Neutrophil (primary cell): ENCODE measurements at regions not wholly inside any gene's neighbourhood (a gene's known extent, or its start where the extent isn't known, plus 50 kb on each side); places are given as distances from the start of the nearest gene placed in this dataset.

Experiments used
- H3K27ac ChIP-seq: fragments of 200-600 bp; sonication (generic); 2 replicates; pipeline ENCODE4 v1.5.1; 2016; ENCODE audit warnings: mild to moderate bottlenecking, moderate library complexity
- H3K27me3 ChIP-seq: fragments of 200-600 bp; sonication (generic); 2 replicates; pipeline ENCODE4 v1.6.0; 2016; ENCODE audit warnings: mild to moderate bottlenecking
- H3K36me3 ChIP-seq: fragments of 200-600 bp; sonication (generic); 2 replicates; pipeline ENCODE4 v1.5.1; 2017
- H3K4me1 ChIP-seq, 2 experiments: fragments of 200-600 bp in 1 of 2; sonication (generic) in 1 of 2; 1 replicate in 1 of 2; 2 replicates in 1 of 2; pipeline versions ENCODE4 v1.5.1 to v1.6.1; 2013 to 2016; ENCODE audit warnings: low read depth in 1 of 2, low read length in 1 of 2, mild to moderate bottlenecking in 1 of 2, moderate library complexity in 1 of 2; ENCODE audit not compliant: control insufficient read depth in 1 of 2, insufficient read depth in 1 of 2
- H3K4me3 ChIP-seq, 2 experiments: fragments of 200-600 bp in 1 of 2; sonication (generic) in 1 of 2; 1 replicate in 1 of 2; 2 replicates in 1 of 2; pipeline ENCODE4 v1.5.1; 2013 to 2016; ENCODE audit warnings: low read depth in 1 of 2, low read length in 1 of 2, mild to moderate bottlenecking in 1 of 2, moderate library complexity in 1 of 2
- H3K9me3 ChIP-seq: fragments of 200-600 bp; sonication (generic); 2 replicates; pipeline ENCODE4 v1.5.1; 2016
- TF ChIP-seq, protein P1 (sequence below): fragments of 200-600 bp; sonication (generic); IDR thresholded peaks from 2 replicates; pipeline ENCODE4 v1.5.1; 2016; ENCODE audit warnings: antibody characterized with exemption

DNA sequence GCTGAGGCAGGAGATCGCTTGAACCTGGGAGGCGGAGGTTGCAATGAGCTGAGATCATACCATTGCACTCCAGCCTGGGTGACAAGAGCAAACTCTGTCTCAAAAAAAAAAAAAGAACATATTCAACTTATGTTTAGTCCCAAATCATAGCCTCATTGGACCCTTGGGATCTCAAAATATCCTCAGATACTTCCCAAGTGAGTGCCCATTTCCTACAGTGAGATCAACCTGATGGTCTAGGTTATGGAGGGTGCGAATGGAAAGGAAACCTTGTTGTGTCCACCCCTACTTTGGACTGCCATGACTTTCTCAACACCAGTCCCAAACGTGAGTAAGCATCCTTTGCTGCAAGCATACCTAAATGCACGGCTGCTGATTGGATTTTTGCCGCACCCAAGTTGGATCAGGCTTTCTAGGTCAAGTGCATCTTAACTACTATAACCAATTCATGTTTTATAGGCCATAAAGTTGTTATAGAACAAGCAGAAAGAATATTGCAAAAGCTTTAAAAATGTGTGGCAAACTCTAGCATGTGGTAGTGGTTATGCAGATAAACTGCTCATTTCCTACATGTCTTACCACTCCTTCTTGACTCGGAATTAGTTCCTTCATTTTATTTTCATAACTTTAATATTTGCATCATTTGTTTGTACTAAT, 131.2 kb downstream of the PLEKHG1 start:
- Histone ChIP-seq H3K36me3 (no peaks in the 10 kb centered on the region), H3K27me3 (no peaks in the 10 kb centered on the region), H3K27ac (no peak overlapping the region), H3K9me3 (no peaks in the 10 kb centered on the region), H3K4me1 (no peaks in the 10 kb centered on the region), H3K4me3 (no peak overlapping the region)
- TF ChIP-seq, protein P1, sequence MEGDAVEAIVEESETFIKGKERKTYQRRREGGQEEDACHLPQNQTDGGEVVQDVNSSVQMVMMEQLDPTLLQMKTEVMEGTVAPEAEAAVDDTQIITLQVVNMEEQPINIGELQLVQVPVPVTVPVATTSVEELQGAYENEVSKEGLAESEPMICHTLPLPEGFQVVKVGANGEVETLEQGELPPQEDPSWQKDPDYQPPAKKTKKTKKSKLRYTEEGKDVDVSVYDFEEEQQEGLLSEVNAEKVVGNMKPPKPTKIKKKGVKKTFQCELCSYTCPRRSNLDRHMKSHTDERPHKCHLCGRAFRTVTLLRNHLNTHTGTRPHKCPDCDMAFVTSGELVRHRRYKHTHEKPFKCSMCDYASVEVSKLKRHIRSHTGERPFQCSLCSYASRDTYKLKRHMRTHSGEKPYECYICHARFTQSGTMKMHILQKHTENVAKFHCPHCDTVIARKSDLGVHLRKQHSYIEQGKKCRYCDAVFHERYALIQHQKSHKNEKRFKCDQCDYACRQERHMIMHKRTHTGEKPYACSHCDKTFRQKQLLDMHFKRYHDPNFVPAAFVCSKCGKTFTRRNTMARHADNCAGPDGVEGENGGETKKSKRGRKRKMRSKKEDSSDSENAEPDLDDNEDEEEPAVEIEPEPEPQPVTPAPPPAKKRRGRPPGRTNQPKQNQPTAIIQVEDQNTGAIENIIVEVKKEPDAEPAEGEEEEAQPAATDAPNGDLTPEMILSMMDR, result no peak

DNA sequence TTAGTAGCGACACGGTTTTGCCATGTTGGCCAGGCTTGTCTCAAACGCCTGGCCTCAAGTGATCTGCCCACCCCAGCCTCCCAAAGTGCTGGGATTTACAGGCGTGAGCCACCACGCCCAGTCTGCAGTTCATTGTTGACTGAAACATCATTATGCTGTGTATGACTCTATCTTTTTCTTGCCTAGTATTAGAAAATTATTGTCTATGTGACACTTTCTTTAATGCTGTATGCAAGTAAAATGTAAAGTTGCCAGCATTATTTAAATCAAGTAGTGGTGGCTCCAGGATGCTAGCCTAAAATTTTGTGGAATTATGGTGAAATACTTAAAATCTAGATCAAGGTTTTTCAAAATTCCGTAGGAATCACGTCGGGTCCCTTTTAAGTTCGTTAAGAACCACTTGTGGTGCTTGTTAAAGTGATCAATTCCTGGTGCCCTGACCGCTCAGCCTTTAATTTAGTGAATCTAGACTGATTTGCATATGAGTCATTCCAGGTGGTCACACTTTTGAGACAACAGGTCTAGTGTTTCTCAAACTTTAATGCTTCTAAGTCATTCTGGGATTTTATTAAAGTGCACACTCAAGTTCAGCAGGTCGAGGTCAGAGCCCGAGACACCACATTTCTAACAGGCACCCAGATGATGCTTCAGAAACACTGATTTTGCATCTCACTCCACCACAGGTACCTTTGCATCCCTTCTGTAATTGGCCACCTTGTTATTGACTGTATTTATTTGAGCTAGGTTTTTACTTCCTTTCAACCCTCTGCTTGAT, 132.6 kb upstream of the MTHFD1L start:
- no peaks in the 10 kb centered on the region for H3K36me3 ChIP-seq
- no peaks in the 10 kb centered on the region for H3K4me1 ChIP-seq
- H3K27me3 ChIP-seq, result no peaks in the 10 kb centered on the region
- TF ChIP-seq, protein P1, result no peak
- no peak overlapping the region for H3K27ac ChIP-seq
- H3K4me3 ChIP-seq, result no peak overlapping the region
- H3K9me3 ChIP-seq, result no peaks in the 10 kb centered on the region

DNA sequence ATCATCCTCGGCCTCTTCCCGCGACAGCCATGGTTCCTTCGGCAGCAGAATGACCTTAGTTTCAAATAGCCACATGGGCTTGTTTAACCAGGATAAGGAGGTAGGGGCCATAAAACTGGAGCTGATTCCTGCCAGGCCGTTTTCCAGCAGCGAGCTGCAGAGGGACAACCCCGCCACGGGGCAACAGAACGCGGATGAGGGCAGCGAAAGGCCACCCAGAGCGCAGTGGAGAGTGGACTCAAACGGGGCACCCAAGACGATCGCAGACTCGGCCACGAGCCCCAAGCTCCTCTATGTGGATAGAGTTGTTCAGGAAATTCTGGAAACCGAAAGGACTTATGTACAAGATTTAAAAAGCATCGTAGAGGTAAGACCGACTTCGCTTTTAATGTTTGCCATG, 131.8 kb upstream of the MTHFD1L start:
- Histone ChIP-seq H3K27me3 (no peaks in the 10 kb centered on the region), H3K9me3 (no peaks in the 10 kb centered on the region)

DNA sequence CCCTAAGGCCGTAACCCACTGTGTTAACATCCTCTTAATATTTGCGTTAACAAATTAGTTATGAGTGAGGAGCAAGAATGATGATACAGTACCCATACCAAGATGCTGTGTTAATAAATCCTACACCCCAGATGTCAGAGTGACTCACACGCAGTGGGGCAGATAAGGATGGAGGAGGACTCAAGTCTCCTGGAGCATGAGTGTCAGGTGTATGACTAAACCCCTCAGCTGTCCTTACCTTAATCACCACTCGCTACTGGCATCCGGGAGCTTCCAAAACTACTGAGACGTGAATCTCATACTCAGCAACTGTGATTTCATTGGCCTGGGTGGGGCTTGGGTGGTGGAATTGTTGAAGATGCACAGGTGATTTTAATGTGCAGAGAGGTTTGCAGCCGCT, 131.3 kb upstream of the MTHFD1L start:
- TF ChIP-seq, protein P1, result no peak
- Histone ChIP-seq H3K4me3 (no peak overlapping the region), H3K27me3 (no peaks in the 10 kb centered on the region), H3K36me3 (no peaks in the 10 kb centered on the region), H3K4me1 (no peaks in the 10 kb centered on the region), H3K27ac (no peak overlapping the region), H3K9me3 (no peaks in the 10 kb centered on the region)

More for the DNA sequence above, 131.8 kb upstream of the MTHFD1L start:
- Histone ChIP-seq H3K27ac (no peak overlapping the region), H3K4me1 (no peaks in the 10 kb centered on the region), H3K36me3 (no peaks in the 10 kb centered on the region), H3K4me3 (no peak overlapping the region)
- TF ChIP-seq, protein P1, result no peak

DNA sequence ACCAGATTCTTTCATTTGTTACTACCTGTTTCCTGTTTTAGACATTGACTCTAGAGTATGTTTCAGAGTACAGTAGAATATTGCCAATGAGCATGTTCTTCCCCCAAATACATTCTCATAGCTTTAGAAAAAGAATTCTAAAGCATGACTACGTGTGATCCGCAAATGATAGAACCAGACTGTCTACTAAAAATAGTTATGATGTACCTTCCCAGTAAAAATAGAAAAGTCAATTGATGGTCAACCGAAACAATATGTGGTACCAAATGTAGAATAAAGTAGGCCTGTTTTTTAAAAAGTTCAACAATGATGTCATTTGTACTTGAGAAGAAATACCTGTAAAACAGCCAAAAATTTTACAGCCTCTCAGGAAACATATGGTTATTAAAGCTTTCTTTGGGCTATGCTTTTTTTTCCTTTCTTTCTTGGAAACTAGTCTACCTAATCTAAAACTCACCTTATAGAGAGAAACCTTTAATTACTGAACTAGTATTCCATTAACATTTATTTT, 130.1 kb upstream of the MTHFD1L start:
- Histone ChIP-seq H3K27me3 (peaks cover 7% of the 10 kb centered on the region), H3K9me3 (no peaks in the 10 kb centered on the region)

More for the DNA sequence above, 130.1 kb upstream of the MTHFD1L start:
- Histone ChIP-seq H3K36me3 (no peaks in the 10 kb centered on the region), H3K4me3 (no peak overlapping the region), H3K27ac (no peak overlapping the region), H3K4me1 (no peaks in the 10 kb centered on the region)
- TF ChIP-seq, protein P1, result no peak
